HL-60 (cell line): ENCODE measurements at regions not wholly inside any gene's neighbourhood (a gene's known extent, or its start where the extent isn't known, plus 50 kb on each side); places are given as distances from the start of the nearest gene placed in this dataset.

ENCODE experiments used
- CTCF ChIP-seq: IDR thresholded peaks from one replicate; pipeline ENCODE4 v1.5.1; 2011; ENCODE audit warnings: low read length, control low read depth, inconsistent platforms; ENCODE audit not compliant: insufficient read depth
- POLR2AphosphoS5 ChIP-seq: IDR thresholded peaks from 2 replicates; pipeline ENCODE4 v1.6.1; 2012; ENCODE audit warnings: low read depth

- TF ChIP-seq CTCF (no peak), POLR2AphosphoS5 (no peak)
Measured at GRCh38 chr3:159234306-159234705, 432.5 kb downstream of the MFSD1 start.
